ENCODE measurements at regions not wholly inside any gene's neighbourhood (a gene's known extent, or its start where the extent isn't known, plus 50 kb on each side); places are given as distances from the start of the nearest gene placed in this dataset.

DNA sequence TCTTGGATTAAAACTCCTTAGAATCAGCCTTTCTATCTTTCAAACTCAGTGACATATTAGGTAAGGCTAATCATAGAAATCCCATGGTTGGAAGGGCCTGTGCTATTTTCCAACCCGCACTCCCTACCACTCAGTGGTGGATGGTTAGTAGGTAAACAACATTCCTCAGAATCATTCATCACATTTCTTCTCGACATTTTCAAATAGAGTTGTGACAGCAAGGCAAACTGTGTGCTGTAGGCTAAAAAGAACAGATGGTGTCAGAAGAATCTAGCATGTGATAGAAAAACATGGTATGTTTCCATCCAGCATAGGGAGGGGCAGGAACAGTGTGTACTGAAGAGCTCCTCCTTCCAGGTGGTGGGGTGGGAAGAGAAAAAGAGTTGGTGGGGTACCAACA lies 227.3 kb upstream of the NMUR2 start:
- no peak overlapping the region for H3K27ac Mint-ChIP-seq
- TF ChIP-seq, protein P1, sequence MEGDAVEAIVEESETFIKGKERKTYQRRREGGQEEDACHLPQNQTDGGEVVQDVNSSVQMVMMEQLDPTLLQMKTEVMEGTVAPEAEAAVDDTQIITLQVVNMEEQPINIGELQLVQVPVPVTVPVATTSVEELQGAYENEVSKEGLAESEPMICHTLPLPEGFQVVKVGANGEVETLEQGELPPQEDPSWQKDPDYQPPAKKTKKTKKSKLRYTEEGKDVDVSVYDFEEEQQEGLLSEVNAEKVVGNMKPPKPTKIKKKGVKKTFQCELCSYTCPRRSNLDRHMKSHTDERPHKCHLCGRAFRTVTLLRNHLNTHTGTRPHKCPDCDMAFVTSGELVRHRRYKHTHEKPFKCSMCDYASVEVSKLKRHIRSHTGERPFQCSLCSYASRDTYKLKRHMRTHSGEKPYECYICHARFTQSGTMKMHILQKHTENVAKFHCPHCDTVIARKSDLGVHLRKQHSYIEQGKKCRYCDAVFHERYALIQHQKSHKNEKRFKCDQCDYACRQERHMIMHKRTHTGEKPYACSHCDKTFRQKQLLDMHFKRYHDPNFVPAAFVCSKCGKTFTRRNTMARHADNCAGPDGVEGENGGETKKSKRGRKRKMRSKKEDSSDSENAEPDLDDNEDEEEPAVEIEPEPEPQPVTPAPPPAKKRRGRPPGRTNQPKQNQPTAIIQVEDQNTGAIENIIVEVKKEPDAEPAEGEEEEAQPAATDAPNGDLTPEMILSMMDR (IDR thresholded peaks at IDR 0.05): no peak
- intact Hi-C loops (cut with micrococcal nuclease): no loop called here
- no peak overlapping the region for H3K4me2 ChIP-seq (replicated peaks; ENCODE audit: extremely low read depth, low read length, poor library complexity, severe bottlenecking)
- H3K27me3 Mint-ChIP-seq (ENCODE audit: low read depth in 3 of 3): peaks cover 0 to 2% (median 0%) of the 10 kb centered on the region in 3 donors
- no peaks in the 10 kb centered on the region for H3K9me3 ChIP-seq (replicated peaks in 1 of 2; ENCODE audit: control insufficient read depth in 1 of 2, insufficient read depth in 1 of 2, low read length in 2 of 2)
- H3K79me2 ChIP-seq (ENCODE audit: insufficient read depth, low read length): no peaks in the 10 kb centered on the region
- H3K4me3 Mint-ChIP-seq: no peak overlapping the region
- no peak for DNase-seq
- H3K36me3 ChIP-seq (replicated peaks in 1 of 2; ENCODE audit: control insufficient read depth in 1 of 2, insufficient read depth in 2 of 2, low read length in 2 of 2): no peaks in the 10 kb centered on the region
- H3K9me3 Mint-ChIP-seq: peaks cover 0 to 2% (median 0%) of the 10 kb centered on the region in 7 donors
- no peaks in the 10 kb centered on the region for H3K36me3 Mint-ChIP-seq
- H3K27ac ChIP-seq (ENCODE audit: low read depth in 1 of 2, low read length in 2 of 2): no peak overlapping the region
- H3K9ac ChIP-seq (ENCODE audit: insufficient read depth, low read length, poor library complexity, severe bottlenecking): no peak overlapping the region
- no CpG with 5 or more reads among the region's 2 CpGs for WGBS (ENCODE audit: insufficient coverage)
- no peak overlapping the region for H3K4me3 ChIP-seq (replicated peaks in 1 of 3; ENCODE audit: low read depth in 2 of 3, low read length in 3 of 3)
- H2AFZ ChIP-seq (ENCODE audit: insufficient read depth, low read depth, low read length, poor library complexity, severe bottlenecking): no peak overlapping the region
- H3K4me1 Mint-ChIP-seq: no peaks in the 10 kb centered on the region
- no peaks in the 10 kb centered on the region for H3K4me1 ChIP-seq (ENCODE audit: control insufficient read depth in 1 of 2, insufficient read depth in 2 of 2, low read length in 2 of 2)
- no peaks in the 10 kb centered on the region for H3K27me3 ChIP-seq (ENCODE audit: control insufficient read depth in 2 of 2, insufficient read depth in 2 of 2, low read length in 2 of 2)
- no peaks in the 10 kb centered on the region for H4K20me1 ChIP-seq (ENCODE audit: insufficient read depth, low read length)

DNA sequence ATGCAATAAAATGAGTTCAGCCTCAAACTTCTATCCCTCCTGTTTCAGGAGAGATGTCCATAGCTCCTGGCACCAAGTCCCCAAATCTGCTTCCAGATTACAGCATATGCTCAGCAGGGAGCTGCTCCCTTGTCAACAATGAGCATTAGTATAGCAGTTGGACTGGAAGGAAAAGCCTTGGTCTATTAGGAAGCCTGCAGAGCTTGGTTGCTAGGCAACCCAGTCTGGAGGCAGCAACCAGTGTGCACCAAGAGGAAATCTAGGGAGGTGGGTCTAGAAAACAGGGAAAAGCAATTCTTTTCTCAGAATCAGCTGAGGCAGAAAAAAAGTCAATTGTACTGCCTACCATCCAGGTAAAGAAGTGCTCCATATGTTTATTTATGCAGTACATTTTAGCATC lies 229.5 kb upstream of the NMUR2 start:
- H3K27ac Mint-ChIP-seq: no peak overlapping the region
- Histone ChIP-seq H2AFZ (ENCODE audit: insufficient read depth, low read depth, low read length, poor library complexity, severe bottlenecking) (no peak overlapping the region), H3K4me1 (ENCODE audit: control insufficient read depth in 1 of 2, insufficient read depth in 2 of 2, low read length in 2 of 2) (no peaks in the 10 kb centered on the region), H3K4me2 (replicated peaks; ENCODE audit: extremely low read depth, low read length, poor library complexity, severe bottlenecking) (no peak overlapping the region), H3K27ac (ENCODE audit: low read depth in 1 of 2, low read length in 2 of 2) (no peak overlapping the region), H3K27me3 (ENCODE audit: control insufficient read depth in 2 of 2, insufficient read depth in 2 of 2, low read length in 2 of 2) (no peaks in the 10 kb centered on the region), H3K36me3 (replicated peaks in 1 of 2; ENCODE audit: control insufficient read depth in 1 of 2, insufficient read depth in 2 of 2, low read length in 2 of 2) (no peaks in the 10 kb centered on the region), H4K20me1 (ENCODE audit: insufficient read depth, low read length) (no peaks in the 10 kb centered on the region), H3K4me3 (replicated peaks in 1 of 3; ENCODE audit: low read depth in 2 of 3, low read length in 3 of 3) (no peak overlapping the region), H3K9ac (ENCODE audit: insufficient read depth, low read length, poor library complexity, severe bottlenecking) (no peak overlapping the region), H3K79me2 (ENCODE audit: insufficient read depth, low read length) (no peaks in the 10 kb centered on the region), H3K9me3 (replicated peaks in 1 of 2; ENCODE audit: control insufficient read depth in 1 of 2, insufficient read depth in 1 of 2, low read length in 2 of 2) (no peaks in the 10 kb centered on the region)
- no peak overlapping the region for H3K4me3 Mint-ChIP-seq
- DNase-seq: no peak
- no peaks in the 10 kb centered on the region for H3K4me1 Mint-ChIP-seq
- TF ChIP-seq, protein P1 (IDR thresholded peaks at IDR 0.05): no peak
- intact Hi-C loops (cut with micrococcal nuclease): no loop called here
- peaks cover 0 to 2% (median 0%) of the 10 kb centered on the region in 7 donors for H3K9me3 Mint-ChIP-seq
- H3K36me3 Mint-ChIP-seq: no peaks in the 10 kb centered on the region
- peaks cover 0 to 2% (median 0%) of the 10 kb centered on the region in 3 donors for H3K27me3 Mint-ChIP-seq (ENCODE audit: low read depth in 3 of 3)
